HG02852 (cell line): ENCODE measurements at regions not wholly inside any gene's neighbourhood (a gene's known extent, or its start where the extent isn't known, plus 50 kb on each side); places are given as distances from the start of the nearest gene placed in this dataset.

Experiments
- ATAC-seq: cut with Tn5 transposase; IDR thresholded peaks from one replicate; pipeline ENCODE4 v1.9.1; 2021; ENCODE audit warnings: mild to moderate bottlenecking, moderate library complexity; ENCODE audit not compliant: unreplicated experiment

GRCh38 chr9:105828171-105828570 is 133.8 kb downstream of the TMEM38B start:
- ATAC-seq, result no peak

DNA sequence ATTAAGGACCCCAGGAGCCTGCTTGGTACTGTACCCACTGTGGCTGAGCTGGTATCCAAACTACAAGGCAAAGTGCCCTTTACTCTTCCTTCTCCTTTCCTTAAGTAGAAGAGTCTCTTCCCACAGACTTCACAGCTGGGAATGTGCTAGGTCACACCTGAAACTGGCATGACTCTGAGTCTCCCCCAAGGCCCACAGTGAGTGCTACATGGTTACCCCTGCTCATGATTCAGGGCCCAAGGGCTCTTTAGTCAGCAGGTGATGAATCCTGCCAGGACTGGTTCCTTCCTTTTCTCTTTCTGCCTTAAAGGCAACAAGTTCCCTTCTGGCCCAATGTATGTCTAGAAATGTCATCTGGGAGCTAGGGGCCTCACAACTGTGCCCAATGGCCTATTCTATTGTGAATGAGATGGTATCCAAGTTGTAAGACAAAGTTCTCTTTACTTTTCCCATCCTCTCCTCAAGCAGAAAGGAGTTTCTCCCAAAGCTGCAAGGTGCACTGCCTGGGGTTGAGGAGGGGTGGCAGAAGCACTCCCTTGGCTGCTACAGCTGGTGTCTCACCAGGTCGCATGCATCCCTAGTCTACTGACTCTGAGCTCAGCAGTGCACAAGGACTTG is 134.4 kb downstream of the TMEM38B start:
- no peak for ATAC-seq

DNA sequence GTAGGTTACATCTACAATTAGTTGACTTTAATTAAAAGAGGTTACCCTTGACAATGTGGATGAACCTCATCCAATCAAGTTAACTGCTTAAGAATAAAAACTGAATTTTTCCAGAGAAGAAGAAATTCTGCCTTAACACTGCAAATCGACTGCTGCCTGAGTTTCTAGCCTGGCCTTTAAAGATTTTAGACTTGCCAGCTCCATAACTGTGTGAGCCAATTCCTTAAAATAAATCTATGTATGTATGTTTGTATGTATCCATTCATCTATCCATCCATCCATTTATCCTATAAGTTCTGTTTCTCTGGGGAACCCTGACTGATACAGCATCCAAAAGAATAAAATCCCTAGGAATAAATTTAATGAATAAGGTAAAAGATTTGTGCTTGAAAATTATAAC is 136.1 kb downstream of the TMEM38B start:
- no peak for ATAC-seq

DNA sequence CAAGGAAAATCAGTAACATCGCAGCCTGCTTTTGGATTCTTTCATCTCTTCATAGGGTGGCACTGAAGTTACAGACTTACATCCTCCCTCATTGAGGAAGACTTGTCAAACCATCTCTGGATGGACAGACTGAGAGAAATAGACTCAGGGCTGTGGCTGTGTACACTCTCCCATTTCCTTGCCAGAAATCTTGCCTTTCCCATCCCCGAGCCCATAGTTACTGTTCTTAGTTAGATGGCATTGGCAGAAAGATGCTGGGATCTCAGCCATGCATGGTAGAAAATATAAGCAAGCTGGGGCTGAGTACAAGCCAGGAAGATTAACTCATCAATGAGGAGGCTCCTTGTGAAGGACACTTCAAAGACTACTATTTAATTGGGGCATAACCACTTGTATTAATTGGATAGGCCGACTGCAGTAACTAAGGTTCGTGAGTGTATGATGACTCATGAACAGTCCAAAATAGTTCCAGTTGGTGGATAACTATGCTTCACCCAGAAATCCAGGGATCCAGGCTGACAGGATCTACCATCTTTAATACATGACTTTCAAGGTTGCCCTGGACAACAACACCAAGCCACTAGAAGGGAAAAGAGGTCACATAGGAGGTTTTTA is 137.9 kb downstream of the TMEM38B start:
- no peak for ATAC-seq

DNA sequence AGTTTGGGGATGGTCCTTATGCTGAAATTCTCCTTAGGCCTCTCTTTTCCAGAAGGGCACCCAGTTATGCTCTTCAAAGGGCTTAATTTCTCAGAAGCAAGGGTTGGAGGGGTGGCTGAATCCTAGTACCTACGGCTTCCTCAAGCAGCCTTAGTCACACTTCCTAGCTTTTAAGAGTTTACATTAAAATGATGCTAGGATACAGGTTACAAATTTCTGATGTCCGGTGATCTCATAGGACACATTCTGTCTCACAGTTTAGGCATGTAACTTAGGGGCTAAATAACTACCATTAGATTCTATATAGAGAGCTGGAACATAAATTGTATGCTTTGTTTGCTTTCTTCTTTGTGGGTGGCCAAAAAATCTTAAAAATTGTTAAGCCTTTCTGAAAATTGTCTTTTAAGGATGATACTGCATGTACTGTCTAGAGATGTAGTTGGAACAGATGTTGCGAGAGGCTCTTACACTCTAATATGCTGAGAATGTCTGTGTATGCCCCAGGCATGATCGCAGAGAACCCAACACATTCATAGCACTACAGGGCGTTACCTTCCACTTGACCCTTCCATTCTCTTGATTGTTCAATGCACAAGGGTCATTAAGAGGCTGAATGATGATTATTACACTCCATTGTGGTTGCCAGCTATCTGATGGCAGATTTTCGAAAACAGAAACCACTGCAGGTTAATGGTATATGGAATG is 139.1 kb downstream of the TMEM38B start:
- no peak for ATAC-seq

- no peak for ATAC-seq
These were observed 140.1 kb downstream of the TMEM38B start for GRCh38 chr9:105834404-105834803.

DNA sequence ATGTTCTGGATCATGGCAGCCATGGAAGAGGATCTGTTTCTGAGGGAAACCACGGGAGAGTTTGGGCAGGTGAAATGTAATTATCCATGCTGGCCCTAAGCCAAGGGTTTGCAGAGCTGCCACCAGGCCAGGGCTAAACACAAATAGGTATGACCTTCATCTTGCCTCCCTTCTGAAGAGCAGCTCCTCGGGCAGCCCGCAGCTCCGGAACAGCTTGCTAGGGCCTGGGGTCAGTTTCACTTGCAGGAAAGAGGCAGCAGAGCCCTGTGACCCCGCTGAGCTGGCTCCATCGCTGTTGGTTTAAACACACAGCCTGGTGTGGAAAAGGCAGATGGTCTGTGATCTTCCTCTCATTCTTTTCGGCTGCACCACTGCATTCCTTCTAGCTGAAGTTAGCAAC is 141.4 kb downstream of the TMEM38B start:
- no peak for ATAC-seq

DNA sequence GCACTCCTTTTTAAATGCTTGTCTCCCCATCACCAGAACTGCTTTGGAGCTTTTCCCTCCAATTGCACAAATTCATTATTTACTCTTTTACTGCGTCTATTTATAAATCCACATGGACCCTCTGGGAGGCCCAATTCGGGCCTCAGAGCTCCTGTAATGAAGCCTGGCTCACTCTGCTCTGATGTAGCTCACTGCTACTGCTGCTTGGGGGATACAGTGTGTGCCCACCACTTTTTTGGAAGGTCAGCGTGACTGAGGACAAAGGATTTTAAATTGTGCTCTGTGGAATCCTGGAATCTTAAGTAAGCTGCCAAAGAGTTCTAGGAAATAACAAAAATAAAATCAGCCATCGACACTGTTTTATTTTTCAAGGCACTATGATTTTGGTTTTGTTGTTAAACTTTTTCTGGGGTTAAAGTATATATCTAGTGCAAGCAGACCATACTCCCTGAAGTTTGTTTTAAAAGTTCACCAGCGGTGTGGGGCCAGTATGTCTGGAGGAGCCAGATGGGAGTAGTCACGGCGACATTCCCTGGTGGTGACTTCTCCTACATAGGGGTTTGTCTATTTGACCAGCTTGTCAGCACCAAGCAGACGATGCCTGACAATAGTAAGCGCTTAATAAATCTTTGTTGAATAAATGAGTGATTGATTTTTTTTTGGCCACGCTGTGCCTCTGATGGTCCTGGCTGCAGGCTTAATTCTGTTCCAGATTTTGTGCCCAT is 142.8 kb downstream of the TMEM38B start:
- no peak for ATAC-seq

GRCh38 chr9:105841562-105841961 is 147.2 kb downstream of the TMEM38B start:
- ATAC-seq, result no peak

DNA sequence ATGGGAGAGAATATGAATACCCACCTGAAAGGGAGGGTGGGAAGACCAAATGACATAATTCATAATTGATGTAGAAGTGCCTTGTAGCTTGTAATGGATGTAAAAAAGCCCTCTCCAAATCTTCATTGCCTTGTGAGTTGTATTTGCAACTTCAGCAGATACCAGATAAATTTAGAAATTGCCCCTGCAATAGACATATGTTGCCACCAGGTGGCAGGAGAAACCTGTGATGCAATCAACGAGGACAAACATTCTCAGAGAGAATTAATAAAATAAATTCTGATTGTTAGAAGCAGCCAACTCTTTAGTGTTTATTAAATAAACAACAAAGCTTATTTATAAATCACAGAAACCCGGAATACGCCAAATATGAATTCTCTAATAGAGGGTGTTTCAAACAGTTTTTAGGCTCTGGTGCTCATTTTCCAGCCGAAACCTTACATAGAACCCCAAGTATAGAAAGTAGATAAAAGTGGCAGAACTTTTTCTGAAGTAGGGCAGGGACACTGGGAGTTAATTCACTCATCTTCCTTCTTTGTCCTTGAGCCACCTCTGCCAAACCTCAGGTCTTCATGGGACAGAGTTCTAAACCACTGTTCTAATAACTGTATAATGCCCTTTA is 147.8 kb downstream of the TMEM38B start:
- ATAC-seq, result no peak

- no peak for ATAC-seq
These were observed 152.5 kb downstream of the TMEM38B start for GRCh38 chr9:105846825-105847224.

GRCh38 chr9:105850852-105851500 is 156.6 kb downstream of the TMEM38B start:
- ATAC-seq, result no peak

DNA sequence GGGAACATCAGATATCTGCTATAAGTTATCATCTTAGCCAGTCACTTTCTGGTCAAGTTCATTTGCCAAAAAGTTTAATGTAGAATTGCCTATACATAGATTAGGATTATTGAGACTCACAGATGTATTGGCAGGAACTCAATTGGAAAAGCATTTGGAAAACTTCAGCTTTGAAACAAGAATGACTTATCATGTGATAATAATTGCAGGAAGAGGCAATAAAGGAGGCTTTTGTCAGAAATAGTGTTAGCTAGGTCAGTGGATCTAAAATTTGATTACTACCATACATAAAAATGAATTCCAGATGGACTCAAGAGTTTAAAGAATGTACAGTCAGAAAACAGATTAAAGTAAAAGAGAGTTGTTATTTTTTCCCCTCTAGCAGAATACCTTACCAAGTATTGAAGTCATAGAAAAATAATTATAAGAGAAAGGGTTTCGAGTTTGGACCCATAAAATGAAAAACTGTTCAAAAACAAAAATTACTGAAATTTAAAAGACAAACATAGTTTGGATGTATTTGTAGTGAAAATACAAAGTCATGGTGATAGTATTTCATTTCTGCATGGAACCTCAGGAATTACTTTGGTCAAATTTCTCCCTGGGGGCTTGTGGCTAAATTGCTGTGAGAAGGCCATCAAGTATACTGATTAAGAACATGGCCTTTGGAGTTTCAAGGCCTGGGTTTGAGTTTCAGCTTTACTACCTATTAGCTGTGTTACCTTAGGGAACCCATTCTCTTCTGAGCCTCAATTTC is 159.9 kb downstream of the TMEM38B start:
- no peak for ATAC-seq

GRCh38 chr9:105854783-105855724 is 160.7 kb downstream of the TMEM38B start:
- ATAC-seq, result no peak

- ATAC-seq, result no peak
These were observed 161.6 kb downstream of the TMEM38B start for GRCh38 chr9:105855987-105856386.

GRCh38 chr9:105858006-105858690 is 163.8 kb downstream of the TMEM38B start:
- no peak for ATAC-seq

- ATAC-seq, result no peak
These were observed 164.5 kb downstream of the TMEM38B start for GRCh38 chr9:105858877-105859276.

- ATAC-seq, result no peak
These were observed 165.2 kb downstream of the TMEM38B start for GRCh38 chr9:105859428-105860091.
